Panc1 (cell line): ENCODE measurements at regions not wholly inside any gene's neighbourhood (a gene's known extent, or its start where the extent isn't known, plus 50 kb on each side); places are given as distances from the start of the nearest gene placed in this dataset.

ENCODE experiments used
- ATAC-seq: fragments of 200-7000 bp; cut with Tn5 transposase; 2 replicates; pipeline ENCODE4 v1.9.1; 2020; ENCODE audit warnings: mild to moderate bottlenecking, moderate library complexity
- BruUV-seq: library from RNA; stranded (reverse); fragments of 400-500 nt; replicated peaks from 2 replicates; lab custom pipeline; 2021; lab: Mats Ljungman, UMichigan
- CTCF ChIA-PET: fragments of 300-600 bp; sonication (Branson Sonifier 250); formaldehyde crosslinking; loops from one replicate; lab custom pipeline; 2022; ENCODE audit warnings: antibody characterized with exemption; lab: Charles Lee
- POLR2A ChIA-PET: fragments of 300-600 bp; sonication (Branson Sonifier 250); formaldehyde crosslinking; loops from one replicate; lab custom pipeline; 2022; ENCODE audit warnings: antibody characterized with exemption; lab: Charles Lee
- DNase-seq: peaks from one replicate; pipeline ENCODE4 v3.0.0-alpha.2; 2010; ENCODE audit warnings: low read depth, low spot score
- H3K27ac ChIP-seq: 2 replicates; pipeline ENCODE4 v1.5.1; 2011; ENCODE audit warnings: mild to moderate bottlenecking, low read length, inconsistent platforms
- H3K27me3 ChIP-seq: fragments of 200-500 bp; sonication (Bioruptor generic); 2 replicates; pipeline ENCODE4 v1.6.0; 2014; ENCODE audit warnings: low read length, inconsistent platforms; ENCODE audit not compliant: control insufficient read depth, insufficient read depth
- H3K36me3 ChIP-seq: fragments of 200-500 bp; sonication (Bioruptor generic); 2 replicates; pipeline ENCODE4 v1.5.1; 2014; ENCODE audit warnings: inconsistent platforms, mild to moderate bottlenecking, low read length, moderate library complexity; ENCODE audit not compliant: control insufficient read depth, insufficient read depth
- H3K4me1 ChIP-seq: 2 replicates; pipeline ENCODE4 v1.5.1; 2011; ENCODE audit warnings: inconsistent platforms, mild to moderate bottlenecking, low read length, moderate library complexity; ENCODE audit not compliant: control insufficient read depth, insufficient read depth
- H3K4me3 ChIP-seq, 2 experiments: 2 replicates each; pipeline ENCODE4 v1.5.1; 2011 to 2012; ENCODE audit warnings: low read depth in 2 of 2, low read length in 2 of 2, mild to moderate bottlenecking in 2 of 2, inconsistent platforms in 1 of 2, moderate library complexity in 1 of 2
- H3K9me3 ChIP-seq: fragments of 200-500 bp; sonication (Bioruptor generic); 2 replicates; pipeline ENCODE4 v1.5.1; 2014; ENCODE audit warnings: low read depth, mild to moderate bottlenecking, inconsistent platforms, low read length, moderate library complexity; ENCODE audit not compliant: control insufficient read depth, insufficient read depth
- POLR2AphosphoS5 ChIP-seq: IDR thresholded peaks from 2 replicates; pipeline ENCODE4 v1.6.1; 2012; ENCODE audit warnings: mild to moderate bottlenecking, low read depth, low read length, moderate library complexity
- REST ChIP-seq, 2 experiments: IDR thresholded peaks; 2 replicates each; pipeline ENCODE4 v1.6.1; 2011 to 2012; ENCODE audit warnings: low read depth in 2 of 2, control low read depth in 1 of 2, low read length in 1 of 2, mild to moderate bottlenecking in 1 of 2, moderate library complexity in 1 of 2; ENCODE audit not compliant: insufficient read depth in 1 of 2
- SIN3A ChIP-seq: IDR thresholded peaks from 2 replicates; pipeline ENCODE4 v1.6.1; 2012; ENCODE audit warnings: low read depth, mild to moderate bottlenecking, low read length, moderate library complexity, borderline replicate concordance; ENCODE audit not compliant: insufficient read depth
- TCF7L2 ChIP-seq: IDR thresholded peaks from 2 replicates; pipeline ENCODE4 v1.6.1; 2011; ENCODE audit warnings: mild to moderate bottlenecking, low read depth, low read length, inconsistent platforms
- in situ Hi-C: cut with HindIII; loops from 2 replicates; pipeline ENCODE4 v1.10.0; 2016; ENCODE audit warnings: low sequenced_read_pairs, low pct_unique_long_range_greater_than_20kb
- intact Hi-C: fragments of 100-400 bp; cut with micrococcal nuclease; formaldehyde crosslinking; loops from one replicate; pipeline ENCODE4 v1.10.0; 2022; ENCODE audit not compliant: unreplicated experiment
- TF ChIP-seq, protein P1 (sequence below): fragments of 450-650 bp; IDR thresholded peaks from 2 replicates; pipeline ENCODE4 v1.5.1; 2017; ENCODE audit warnings: mild to moderate bottlenecking

GRCh38 chr14:96638041-96638855, 136.1 kb downstream of the PAPOLA start:
- Histone ChIP-seq H3K27ac (no peak overlapping the region), H3K27me3 (no peaks in the 10 kb centered on the region), H3K36me3 (no peaks in the 10 kb centered on the region), H3K9me3 (no peaks in the 10 kb centered on the region), H3K4me1 (no peaks in the 10 kb centered on the region), H3K4me3 (no peak overlapping the region)
- ChIA-PET CTCF (no interaction called here), POLR2A (no interaction called here)
- ATAC-seq (no peak), DNase-seq (no peak)
- TF ChIP-seq POLR2AphosphoS5 (no peak), SIN3A (no peak), REST (IDR thresholded peaks at IDR 0.05; ENCODE audit: insufficient read depth in 1 of 2, low read depth in 2 of 2, low read length in 1 of 2) (no peak), TCF7L2 (no peak)
- TF ChIP-seq, protein P1, sequence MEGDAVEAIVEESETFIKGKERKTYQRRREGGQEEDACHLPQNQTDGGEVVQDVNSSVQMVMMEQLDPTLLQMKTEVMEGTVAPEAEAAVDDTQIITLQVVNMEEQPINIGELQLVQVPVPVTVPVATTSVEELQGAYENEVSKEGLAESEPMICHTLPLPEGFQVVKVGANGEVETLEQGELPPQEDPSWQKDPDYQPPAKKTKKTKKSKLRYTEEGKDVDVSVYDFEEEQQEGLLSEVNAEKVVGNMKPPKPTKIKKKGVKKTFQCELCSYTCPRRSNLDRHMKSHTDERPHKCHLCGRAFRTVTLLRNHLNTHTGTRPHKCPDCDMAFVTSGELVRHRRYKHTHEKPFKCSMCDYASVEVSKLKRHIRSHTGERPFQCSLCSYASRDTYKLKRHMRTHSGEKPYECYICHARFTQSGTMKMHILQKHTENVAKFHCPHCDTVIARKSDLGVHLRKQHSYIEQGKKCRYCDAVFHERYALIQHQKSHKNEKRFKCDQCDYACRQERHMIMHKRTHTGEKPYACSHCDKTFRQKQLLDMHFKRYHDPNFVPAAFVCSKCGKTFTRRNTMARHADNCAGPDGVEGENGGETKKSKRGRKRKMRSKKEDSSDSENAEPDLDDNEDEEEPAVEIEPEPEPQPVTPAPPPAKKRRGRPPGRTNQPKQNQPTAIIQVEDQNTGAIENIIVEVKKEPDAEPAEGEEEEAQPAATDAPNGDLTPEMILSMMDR, result no peak
- intact Hi-C loops (no loop called here), in situ Hi-C loops (no loop called here)
- no TSS peak for BruUV-seq

- ChIA-PET POLR2A (no interaction called here), CTCF (no interaction called here)
- Histone ChIP-seq H3K27me3 (no peaks in the 10 kb centered on the region), H3K9me3 (no peaks in the 10 kb centered on the region), H3K36me3 (no peaks in the 10 kb centered on the region), H3K4me3 (no peak overlapping the region), H3K27ac (no peak overlapping the region), H3K4me1 (no peaks in the 10 kb centered on the region)
- TF ChIP-seq SIN3A (no peak), POLR2AphosphoS5 (no peak), REST (IDR thresholded peaks at IDR 0.05; ENCODE audit: insufficient read depth in 1 of 2, low read depth in 2 of 2, low read length in 1 of 2) (no peak), TCF7L2 (no peak)
- TF ChIP-seq, protein P1, result no peak
- in situ Hi-C loops (no loop called here), intact Hi-C loops (no loop called here)
- DNase-seq, result no peak
- BruUV-seq, result no TSS peak
- ATAC-seq, result no peak
Observed at GRCh38 chr14:96639550-96639949, 137.4 kb downstream of the PAPOLA start.
